ENCODE measurements at regions not wholly inside any gene's neighbourhood (a gene's known extent, or its start where the extent isn't known, plus 50 kb on each side); places are given as distances from the start of the nearest gene placed in this dataset.

GRCh38 chr4:131063878-131064277, 1967.9 kb downstream of the C4orf33 start:
- WGBS: 98% methylated on average over 5 of the region's 5 CpGs
- H3K9me3 ChIP-seq (ENCODE audit: control insufficient read depth in 2 of 2, insufficient read depth in 1 of 2, low read length in 1 of 2): peaks cover 0 to 24% of the 10 kb centered on the region in 2 donors
- H3K27me3 ChIP-seq (ENCODE audit: control insufficient read depth in 2 of 2, insufficient read depth in 1 of 2, low read length in 1 of 2): no peaks in the 10 kb centered on the region
- no peaks in the 10 kb centered on the region for H3K4me1 ChIP-seq (ENCODE audit: control insufficient read depth in 2 of 2, insufficient read depth in 2 of 2, low read length in 2 of 2)
- H3K27ac ChIP-seq (ENCODE audit: low read depth in 1 of 2, low read length in 1 of 2): no peak overlapping the region
- no peak for DNase-seq (ENCODE audit: low read depth in 6 of 9, low spot score in 9 of 9)
- no peaks in the 10 kb centered on the region for H3K36me3 ChIP-seq (ENCODE audit: control insufficient read depth in 2 of 2, insufficient read depth in 2 of 2, low read length in 1 of 2)
- no peak overlapping the region for H3K4me3 ChIP-seq (ENCODE audit: low read length in 2 of 2)

GRCh38 chr4:131081069-131081468, 1985.1 kb downstream of the C4orf33 start:
- no peaks in the 10 kb centered on the region for H3K36me3 ChIP-seq (ENCODE audit: control insufficient read depth in 2 of 2, insufficient read depth in 2 of 2, low read length in 1 of 2)
- no peak overlapping the region for H3K4me3 ChIP-seq (ENCODE audit: low read length in 2 of 2)
- H3K27ac ChIP-seq (ENCODE audit: low read depth in 1 of 2, low read length in 1 of 2): no peak overlapping the region
- no peak for DNase-seq (ENCODE audit: low read depth in 6 of 9, low spot score in 9 of 9)
- H3K4me1 ChIP-seq (ENCODE audit: control insufficient read depth in 2 of 2, insufficient read depth in 2 of 2, low read length in 2 of 2): no peaks in the 10 kb centered on the region
- H3K9me3 ChIP-seq (ENCODE audit: control insufficient read depth in 2 of 2, insufficient read depth in 1 of 2, low read length in 1 of 2): no peaks in the 10 kb centered on the region
- H3K27me3 ChIP-seq (ENCODE audit: control insufficient read depth in 2 of 2, insufficient read depth in 1 of 2, low read length in 1 of 2): no peaks in the 10 kb centered on the region

- Histone ChIP-seq H3K4me1 (ENCODE audit: control insufficient read depth in 2 of 2, insufficient read depth in 2 of 2, low read length in 2 of 2) (no peaks in the 10 kb centered on the region), H3K36me3 (ENCODE audit: control insufficient read depth in 2 of 2, insufficient read depth in 2 of 2, low read length in 1 of 2) (no peaks in the 10 kb centered on the region), H3K27me3 (ENCODE audit: control insufficient read depth in 2 of 2, insufficient read depth in 1 of 2, low read length in 1 of 2) (no peaks in the 10 kb centered on the region), H3K9me3 (ENCODE audit: control insufficient read depth in 2 of 2, insufficient read depth in 1 of 2, low read length in 1 of 2) (no peaks in the 10 kb centered on the region), H3K4me3 (ENCODE audit: low read length in 2 of 2) (no peak overlapping the region), H3K27ac (ENCODE audit: low read depth in 1 of 2, low read length in 1 of 2) (no peak overlapping the region)
- no peak for DNase-seq (ENCODE audit: low read depth in 6 of 9, low spot score in 9 of 9)
- 96% methylated on average over 3 of the region's 3 CpGs for WGBS
These were observed 1989.0 kb downstream of the C4orf33 start for GRCh38 chr4:131084997-131085396.

DNA sequence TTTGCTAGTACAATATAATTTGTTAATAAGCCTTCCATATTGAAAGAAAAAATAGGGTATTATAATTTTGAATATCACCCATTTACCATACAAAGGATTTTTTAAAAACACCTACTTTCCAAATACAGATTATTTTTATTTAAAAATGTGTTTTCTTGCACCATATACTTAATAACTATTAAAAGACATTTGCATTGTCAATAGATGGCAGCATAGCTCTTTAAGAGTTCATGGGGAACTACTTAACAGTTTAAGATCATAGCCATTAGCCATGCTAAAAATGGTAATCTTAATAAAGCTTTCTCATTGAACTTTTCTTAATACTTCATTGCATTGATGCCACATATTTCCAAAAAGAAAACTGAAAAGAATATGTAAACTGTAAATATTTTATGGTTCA, 1995.9 kb downstream of the C4orf33 start:
- Histone ChIP-seq H3K27me3 (ENCODE audit: control insufficient read depth in 2 of 2, insufficient read depth in 1 of 2, low read length in 1 of 2) (no peaks in the 10 kb centered on the region), H3K4me1 (ENCODE audit: control insufficient read depth in 2 of 2, insufficient read depth in 2 of 2, low read length in 2 of 2) (no peaks in the 10 kb centered on the region), H3K36me3 (ENCODE audit: control insufficient read depth in 2 of 2, insufficient read depth in 2 of 2, low read length in 1 of 2) (no peaks in the 10 kb centered on the region), H3K4me3 (ENCODE audit: low read length in 2 of 2) (no peak overlapping the region), H3K9me3 (ENCODE audit: control insufficient read depth in 2 of 2, insufficient read depth in 1 of 2, low read length in 1 of 2) (no peaks in the 10 kb centered on the region), H3K27ac (ENCODE audit: low read depth in 1 of 2, low read length in 1 of 2) (no peak overlapping the region)
- DNase-seq (ENCODE audit: low read depth in 6 of 9, low spot score in 9 of 9): peak in 7 of 9 donors; percentile 2 to 57 (median 10)

GRCh38 chr4:131093303-131093702, 1997.4 kb downstream of the C4orf33 start:
- WGBS: 90% methylated on average over 2 of the region's 2 CpGs
- H3K4me1 ChIP-seq (ENCODE audit: control insufficient read depth in 2 of 2, insufficient read depth in 2 of 2, low read length in 2 of 2): no peaks in the 10 kb centered on the region
- no peak overlapping the region for H3K27ac ChIP-seq (ENCODE audit: low read depth in 1 of 2, low read length in 1 of 2)
- H3K27me3 ChIP-seq (ENCODE audit: control insufficient read depth in 2 of 2, insufficient read depth in 1 of 2, low read length in 1 of 2): no peaks in the 10 kb centered on the region
- H3K36me3 ChIP-seq (ENCODE audit: control insufficient read depth in 2 of 2, insufficient read depth in 2 of 2, low read length in 1 of 2): no peaks in the 10 kb centered on the region
- no peaks in the 10 kb centered on the region for H3K9me3 ChIP-seq (ENCODE audit: control insufficient read depth in 2 of 2, insufficient read depth in 1 of 2, low read length in 1 of 2)
- peak in 1 of 9 donors; percentile 1 for DNase-seq (ENCODE audit: low read depth in 6 of 9, low spot score in 9 of 9)
- H3K4me3 ChIP-seq (ENCODE audit: low read length in 2 of 2): no peak overlapping the region

DNA sequence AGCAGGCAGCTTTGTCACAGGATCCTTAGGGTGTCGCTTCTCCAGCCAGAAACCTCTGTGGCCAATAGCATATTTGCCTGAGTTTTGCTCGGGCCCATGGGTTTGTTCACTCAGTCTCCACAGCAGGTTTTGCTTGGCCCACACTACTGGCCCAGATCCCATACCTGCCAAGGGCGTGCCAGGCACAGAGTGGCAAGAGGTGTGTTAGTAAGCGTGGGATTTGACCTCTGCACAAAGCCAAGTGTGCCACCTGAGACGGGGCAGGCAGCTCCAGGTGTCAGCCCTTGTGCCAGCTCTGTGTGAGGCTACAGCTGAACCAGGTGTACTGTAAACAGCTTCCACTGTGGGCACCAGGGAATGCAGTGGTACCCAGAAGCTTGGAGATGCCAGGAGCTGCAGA, 2003.0 kb downstream of the C4orf33 start:
- WGBS: 91% methylated on average over 5 of the region's 5 CpGs
- Histone ChIP-seq H3K4me1 (ENCODE audit: control insufficient read depth in 2 of 2, insufficient read depth in 2 of 2, low read length in 2 of 2) (no peaks in the 10 kb centered on the region), H3K9me3 (ENCODE audit: control insufficient read depth in 2 of 2, insufficient read depth in 1 of 2, low read length in 1 of 2) (peaks cover 2 to 22% of the 10 kb centered on the region in 2 donors), H3K36me3 (ENCODE audit: control insufficient read depth in 2 of 2, insufficient read depth in 2 of 2, low read length in 1 of 2) (no peaks in the 10 kb centered on the region), H3K4me3 (ENCODE audit: low read length in 2 of 2) (no peak overlapping the region), H3K27ac (ENCODE audit: low read depth in 1 of 2, low read length in 1 of 2) (no peak overlapping the region), H3K27me3 (ENCODE audit: control insufficient read depth in 2 of 2, insufficient read depth in 1 of 2, low read length in 1 of 2) (no peaks in the 10 kb centered on the region)
- no peak for DNase-seq (ENCODE audit: low read depth in 6 of 9, low spot score in 9 of 9)

DNA sequence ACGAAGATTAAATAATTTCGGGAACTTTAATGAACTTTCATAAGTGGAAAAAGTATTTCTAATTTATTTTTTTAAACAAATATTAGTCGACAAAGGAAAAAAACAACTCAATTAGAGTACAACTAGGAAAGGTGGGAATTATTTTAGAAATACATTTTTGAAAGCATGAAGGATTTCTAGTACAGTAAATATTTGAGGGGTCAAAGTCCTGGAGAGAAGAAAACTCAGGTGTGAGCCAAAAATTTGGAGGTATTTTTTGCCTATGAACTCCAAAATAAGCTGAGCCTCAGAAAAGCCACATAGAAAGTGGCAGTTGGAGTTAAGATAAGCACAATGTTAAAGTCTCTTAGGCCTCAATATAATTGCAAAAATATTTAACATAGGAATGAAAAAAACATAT, 2017.3 kb downstream of the C4orf33 start:
- Histone ChIP-seq H3K27me3 (ENCODE audit: control insufficient read depth in 2 of 2, insufficient read depth in 1 of 2, low read length in 1 of 2) (no peaks in the 10 kb centered on the region), H3K4me3 (ENCODE audit: low read length in 2 of 2) (no peak overlapping the region), H3K36me3 (ENCODE audit: control insufficient read depth in 2 of 2, insufficient read depth in 2 of 2, low read length in 1 of 2) (no peaks in the 10 kb centered on the region), H3K9me3 (ENCODE audit: control insufficient read depth in 2 of 2, insufficient read depth in 1 of 2, low read length in 1 of 2) (no peaks in the 10 kb centered on the region), H3K4me1 (ENCODE audit: control insufficient read depth in 2 of 2, insufficient read depth in 2 of 2, low read length in 2 of 2) (no peaks in the 10 kb centered on the region), H3K27ac (ENCODE audit: low read depth in 1 of 2, low read length in 1 of 2) (no peak overlapping the region)
- DNase-seq (ENCODE audit: low read depth in 6 of 9, low spot score in 9 of 9): no peak
- WGBS: 95% methylated on average over 3 of the region's 3 CpGs

GRCh38 chr4:131113704-131114103, 2017.8 kb downstream of the C4orf33 start:
- no peak overlapping the region for H3K27ac ChIP-seq (ENCODE audit: low read depth in 1 of 2, low read length in 1 of 2)
- no peaks in the 10 kb centered on the region for H3K36me3 ChIP-seq (ENCODE audit: control insufficient read depth in 2 of 2, insufficient read depth in 2 of 2, low read length in 1 of 2)
- DNase-seq (ENCODE audit: low read depth in 6 of 9, low spot score in 9 of 9): no peak
- 93% methylated on average over 2 of the region's 2 CpGs for WGBS
- H3K9me3 ChIP-seq (ENCODE audit: control insufficient read depth in 2 of 2, insufficient read depth in 1 of 2, low read length in 1 of 2): no peaks in the 10 kb centered on the region
- no peaks in the 10 kb centered on the region for H3K27me3 ChIP-seq (ENCODE audit: control insufficient read depth in 2 of 2, insufficient read depth in 1 of 2, low read length in 1 of 2)
- no peaks in the 10 kb centered on the region for H3K4me1 ChIP-seq (ENCODE audit: control insufficient read depth in 2 of 2, insufficient read depth in 2 of 2, low read length in 2 of 2)
- no peak overlapping the region for H3K4me3 ChIP-seq (ENCODE audit: low read length in 2 of 2)

DNA sequence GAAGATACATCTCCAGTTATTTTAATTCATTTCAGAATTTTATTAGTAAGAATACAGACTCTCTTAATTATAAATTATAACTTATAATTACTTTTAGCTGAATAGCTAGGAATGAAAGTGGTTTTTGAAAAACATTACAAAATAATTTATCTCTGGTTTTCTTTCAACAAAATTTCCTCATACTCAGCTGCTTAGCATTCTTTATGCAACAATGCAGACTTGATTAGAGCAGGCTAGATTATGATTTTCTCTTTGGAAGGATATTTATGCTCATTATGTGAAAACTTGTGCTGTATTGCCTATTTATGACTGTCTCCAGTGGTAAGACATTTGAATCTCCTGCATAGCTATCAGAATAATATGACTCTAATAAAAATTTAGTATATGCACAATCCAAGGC, 2023.7 kb downstream of the C4orf33 start:
- no peaks in the 10 kb centered on the region for H3K4me1 ChIP-seq (ENCODE audit: control insufficient read depth in 2 of 2, insufficient read depth in 2 of 2, low read length in 2 of 2)
- H3K27me3 ChIP-seq (ENCODE audit: control insufficient read depth in 2 of 2, insufficient read depth in 1 of 2, low read length in 1 of 2): no peaks in the 10 kb centered on the region
- H3K36me3 ChIP-seq (ENCODE audit: control insufficient read depth in 2 of 2, insufficient read depth in 2 of 2, low read length in 1 of 2): no peaks in the 10 kb centered on the region
- no peak for DNase-seq (ENCODE audit: low read depth in 6 of 9, low spot score in 9 of 9)
- no peak overlapping the region for H3K27ac ChIP-seq (ENCODE audit: low read depth in 1 of 2, low read length in 1 of 2)
- H3K4me3 ChIP-seq (ENCODE audit: low read length in 2 of 2): no peak overlapping the region
- no peaks in the 10 kb centered on the region for H3K9me3 ChIP-seq (ENCODE audit: control insufficient read depth in 2 of 2, insufficient read depth in 1 of 2, low read length in 1 of 2)

- no peaks in the 10 kb centered on the region for H3K4me1 ChIP-seq (ENCODE audit: control insufficient read depth in 2 of 2, insufficient read depth in 2 of 2, low read length in 2 of 2)
- whole genome bisulfite sequencing: 93% methylated on average over 2 of the region's 2 CpGs
- DNase-seq (ENCODE audit: low read depth in 6 of 9, low spot score in 9 of 9): no peak
- H3K9me3 ChIP-seq (ENCODE audit: control insufficient read depth in 2 of 2, insufficient read depth in 1 of 2, low read length in 1 of 2): peaks cover 0 to 3% of the 10 kb centered on the region in 2 donors
- H3K4me3 ChIP-seq (ENCODE audit: low read length in 2 of 2): no peak overlapping the region
- no peaks in the 10 kb centered on the region for H3K36me3 ChIP-seq (ENCODE audit: control insufficient read depth in 2 of 2, insufficient read depth in 2 of 2, low read length in 1 of 2)
- H3K27me3 ChIP-seq (ENCODE audit: control insufficient read depth in 2 of 2, insufficient read depth in 1 of 2, low read length in 1 of 2): no peaks in the 10 kb centered on the region
- no peak overlapping the region for H3K27ac ChIP-seq (ENCODE audit: low read depth in 1 of 2, low read length in 1 of 2)
These were observed 2011.9 kb upstream of the PCDH10 start for GRCh38 chr4:131137196-131137595.
